K562 (cell line): ENCODE measurements at regions not wholly inside any gene's neighbourhood (a gene's known extent, or its start where the extent isn't known, plus 50 kb on each side); places are given as distances from the start of the nearest gene placed in this dataset.

Experiments
- PTRF ChIP-seq: fragments of 450-650 bp; IDR thresholded peaks from 2 replicates; pipeline ENCODE4 v1.6.1; 2016; ENCODE audit warnings: mild to moderate bottlenecking, missing genetic modification characterization, missing compliant biosample characterization
- SIN3A ChIP-seq, 2 experiments: fragments of 150-350 bp in 1 of 2; IDR thresholded peaks; 2 replicates each; pipeline ENCODE4 v1.6.1; 2011 to 2016; ENCODE audit warnings: borderline replicate concordance in 2 of 2, low read depth in 2 of 2, low read length in 2 of 2, mild to moderate bottlenecking in 2 of 2, moderate library complexity in 2 of 2; ENCODE audit not compliant: control insufficient read depth in 1 of 2
- TEAD4 ChIP-seq, 2 experiments: sonication (generic) in 1 of 2; formaldehyde crosslinking in 1 of 2; IDR thresholded peaks; 2 replicates each; pipeline versions ENCODE4 v1.6.1 to v1.8.0; 2012 to 2022; ENCODE audit warnings: borderline replicate concordance in 1 of 2, inconsistent platforms in 1 of 2, low read length in 1 of 2, mild to moderate bottlenecking in 1 of 2, missing genetic modification reagents in 1 of 2
- ZBTB7A ChIP-seq: IDR thresholded peaks from 2 replicates; pipeline ENCODE4 v1.6.1; 2011; ENCODE audit warnings: low read depth, mild to moderate bottlenecking, low read length, moderate library complexity, borderline replicate concordance; ENCODE audit not compliant: control insufficient read depth
- ZNF140 ChIP-seq: fragments of 250-450 bp; sonication (Bioruptor Pico); IDR thresholded peaks from 2 replicates; pipeline ENCODE4 v1.8.0; 2021; ENCODE audit warnings: moderate library complexity, mild to moderate bottlenecking, inconsistent platforms
- ZNF217 ChIP-seq: sonication (generic); formaldehyde crosslinking; IDR thresholded peaks from 2 replicates; pipeline ENCODE4 v1.8.0; 2022; ENCODE audit warnings: mild to moderate bottlenecking, missing genetic modification reagents
- TF ChIP-seq, protein P1 (sequence below): fragments of 250-450 bp; sonication (Bioruptor Pico); IDR thresholded peaks from 2 replicates; pipeline ENCODE4 v1.5.0; 2021; ENCODE audit warnings: mild to moderate bottlenecking, borderline replicate concordance

DNA sequence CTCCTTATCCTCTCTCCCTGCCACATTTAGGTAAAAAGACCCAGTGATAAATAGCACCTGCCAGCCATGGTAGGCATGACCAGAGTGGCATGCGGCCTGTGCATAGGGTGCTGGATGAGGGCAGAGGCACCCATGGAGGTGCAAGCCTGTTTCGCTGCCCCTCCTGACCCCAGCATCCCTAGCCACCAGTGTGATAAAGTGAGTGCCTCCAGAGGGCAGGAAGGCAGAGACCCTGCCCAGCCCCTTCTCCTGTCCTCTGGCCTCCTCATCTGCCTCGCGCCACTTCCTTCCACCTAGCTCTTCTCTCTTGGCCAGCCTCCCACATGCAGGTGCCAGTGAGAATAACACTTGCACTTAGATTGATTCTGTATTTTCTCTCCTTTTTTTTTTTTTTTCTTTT is 108.3 kb upstream of the FUT8 start:
- TF ChIP-seq, protein P1, sequence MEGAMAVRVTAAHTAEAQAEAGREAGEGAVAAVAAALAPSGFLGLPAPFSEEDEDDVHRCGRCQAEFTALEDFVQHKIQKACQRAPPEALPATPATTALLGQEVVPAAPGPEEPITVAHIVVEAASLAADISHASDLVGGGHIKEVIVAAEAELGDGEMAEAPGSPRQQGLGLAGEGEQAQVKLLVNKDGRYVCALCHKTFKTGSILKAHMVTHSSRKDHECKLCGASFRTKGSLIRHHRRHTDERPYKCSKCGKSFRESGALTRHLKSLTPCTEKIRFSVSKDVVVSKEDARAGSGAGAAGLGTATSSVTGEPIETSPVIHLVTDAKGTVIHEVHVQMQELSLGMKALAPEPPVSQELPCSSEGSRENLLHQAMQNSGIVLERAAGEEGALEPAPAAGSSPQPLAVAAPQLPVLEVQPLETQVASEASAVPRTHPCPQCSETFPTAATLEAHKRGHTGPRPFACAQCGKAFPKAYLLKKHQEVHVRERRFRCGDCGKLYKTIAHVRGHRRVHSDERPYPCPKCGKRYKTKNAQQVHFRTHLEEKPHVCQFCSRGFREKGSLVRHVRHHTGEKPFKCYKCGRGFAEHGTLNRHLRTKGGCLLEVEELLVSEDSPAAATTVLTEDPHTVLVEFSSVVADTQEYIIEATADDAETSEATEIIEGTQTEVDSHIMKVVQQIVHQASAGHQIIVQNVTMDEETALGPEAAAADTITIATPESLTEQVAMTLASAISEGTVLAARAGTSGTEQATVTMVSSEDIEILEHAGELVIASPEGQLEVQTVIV (CRISPR knock-in tag), result no peak
- TF ChIP-seq ZNF140 (CRISPR knock-in tag) (no peak), ZBTB7A (no peak), TEAD4 (IDR thresholded peaks at IDR 0.05; ENCODE audit: low read length) (no peak), TEAD4 (CRISPR knock-in tag; IDR thresholded peaks at IDR 0.05; ENCODE audit: borderline replicate concordance) (no peak), ZNF217 (CRISPR knock-in tag) (no peak), PTRF (tag) (no peak), SIN3A (IDR thresholded peaks at IDR 0.05; ENCODE audit: borderline replicate concordance in 2 of 2, control insufficient read depth in 1 of 2, low read depth in 2 of 2, low read length in 2 of 2) (no peak)
